Ishikawa (cell line): ENCODE measurements at regions not wholly inside any gene's neighbourhood (a gene's known extent, or its start where the extent isn't known, plus 50 kb on each side); places are given as distances from the start of the nearest gene placed in this dataset.

ENCODE experiments used
- CREB1 ChIP-seq: IDR thresholded peaks from 2 replicates; pipeline ENCODE4 v1.6.1; 2012; ENCODE audit warnings: low read depth
- EP300 ChIP-seq: IDR thresholded peaks from 2 replicates; pipeline ENCODE4 v1.6.1; 2012; ENCODE audit warnings: borderline replicate concordance
- MAX ChIP-seq: IDR thresholded peaks from 2 replicates; pipeline ENCODE4 v1.6.1; 2012
- NFIC ChIP-seq: IDR thresholded peaks from 2 replicates; pipeline ENCODE4 v1.6.1; 2012

- TF ChIP-seq CREB1 (no peak), NFIC (no peak), EP300 (no peak), MAX (no peak)
These were observed 929.1 kb downstream of the REEP3 start for GRCh38 chr10:64450312-64450711.
